HT-29 (cell line): ENCODE measurements at regions not wholly inside any gene's neighbourhood (a gene's known extent, or its start where the extent isn't known, plus 50 kb on each side); places are given as distances from the start of the nearest gene placed in this dataset.

Source experiments
- DNase-seq: peaks from one replicate; pipeline ENCODE4 v3.0.0-alpha.2; 2015; ENCODE audit warnings: low spot score

DNA sequence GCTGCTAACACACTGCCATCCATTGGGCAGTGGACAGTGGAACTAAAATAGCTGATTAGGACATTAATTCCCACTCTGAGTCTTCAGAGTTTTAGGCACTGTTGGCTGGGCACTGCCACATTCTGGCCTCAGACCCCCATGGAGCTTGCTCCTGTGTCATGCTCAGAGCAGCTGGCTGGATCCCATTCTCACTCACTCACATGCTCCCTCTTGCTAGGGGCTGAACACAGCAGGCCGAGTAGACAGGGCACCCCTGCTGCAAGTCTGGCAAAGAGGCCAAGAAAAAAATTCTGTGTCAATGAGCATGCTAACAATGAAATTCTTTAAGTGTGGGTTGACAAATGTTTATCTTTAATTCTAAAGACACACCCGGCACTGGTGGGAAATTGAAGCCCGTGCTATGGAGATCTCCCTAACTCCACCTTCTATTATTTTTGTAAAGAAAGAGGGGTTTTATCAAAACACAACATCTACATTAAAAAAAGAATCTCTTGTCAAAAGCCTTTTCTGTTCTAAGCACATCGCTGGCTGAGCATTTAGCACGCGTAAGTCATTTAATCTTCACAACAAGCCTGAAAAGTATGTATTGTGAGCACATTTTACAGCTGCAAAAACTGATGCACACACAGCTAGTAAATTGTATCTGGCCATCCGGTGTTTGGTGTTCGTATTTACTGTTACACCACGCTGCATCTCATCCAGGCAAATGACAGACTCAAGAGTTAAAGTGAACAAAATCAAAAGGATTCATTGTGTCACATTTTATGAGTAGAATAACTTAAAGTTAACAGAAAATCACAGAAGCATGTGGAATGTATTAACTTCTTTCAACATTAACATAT lies 362.1 kb downstream of the PLOD2 start:
- DNase-seq = no peak

GRCh38 chr3:145801696-145802095 lies 359.3 kb downstream of the PLOD2 start:
- DNase-seq = no peak

DNA sequence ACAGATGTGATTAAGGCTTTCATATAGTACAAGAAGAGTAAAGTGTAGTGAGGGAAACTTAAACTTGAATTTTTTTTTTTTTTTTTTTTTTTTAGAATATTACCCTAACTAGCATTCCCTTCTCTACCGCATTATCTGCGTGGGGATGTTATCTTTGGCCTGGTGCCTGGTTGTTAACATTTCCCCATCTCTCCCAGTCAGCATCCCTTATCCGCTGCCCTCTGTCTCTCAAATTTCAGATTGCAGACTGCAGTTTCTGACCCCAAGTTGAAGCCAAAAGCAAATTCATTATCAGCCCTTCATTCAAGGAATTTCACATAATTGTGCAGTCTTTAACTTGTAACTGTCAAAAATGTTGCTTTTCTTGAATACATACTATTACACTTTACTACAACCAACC lies 353.0 kb downstream of the PLOD2 start:
- peak; percentile 15 for DNase-seq

DNA sequence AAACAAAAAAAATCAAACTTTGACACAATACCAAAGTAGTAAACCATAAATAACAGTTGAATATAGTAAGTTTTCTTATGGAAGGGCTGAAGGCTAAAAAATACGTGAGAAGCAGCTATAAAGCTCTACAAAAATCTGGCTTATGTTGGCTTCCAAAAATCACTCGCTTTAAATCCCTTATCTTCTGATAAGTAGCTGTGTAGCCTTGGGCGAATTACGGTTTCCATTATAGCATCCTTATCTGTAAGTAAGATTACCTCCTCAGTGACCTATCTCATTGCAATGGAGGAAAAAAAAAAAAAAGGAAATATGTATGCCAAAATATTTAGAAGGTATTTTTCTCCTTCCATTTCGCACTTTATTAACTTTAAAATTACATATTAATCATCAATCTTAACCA lies 348.6 kb downstream of the PLOD2 start:
- no peak for DNase-seq

DNA sequence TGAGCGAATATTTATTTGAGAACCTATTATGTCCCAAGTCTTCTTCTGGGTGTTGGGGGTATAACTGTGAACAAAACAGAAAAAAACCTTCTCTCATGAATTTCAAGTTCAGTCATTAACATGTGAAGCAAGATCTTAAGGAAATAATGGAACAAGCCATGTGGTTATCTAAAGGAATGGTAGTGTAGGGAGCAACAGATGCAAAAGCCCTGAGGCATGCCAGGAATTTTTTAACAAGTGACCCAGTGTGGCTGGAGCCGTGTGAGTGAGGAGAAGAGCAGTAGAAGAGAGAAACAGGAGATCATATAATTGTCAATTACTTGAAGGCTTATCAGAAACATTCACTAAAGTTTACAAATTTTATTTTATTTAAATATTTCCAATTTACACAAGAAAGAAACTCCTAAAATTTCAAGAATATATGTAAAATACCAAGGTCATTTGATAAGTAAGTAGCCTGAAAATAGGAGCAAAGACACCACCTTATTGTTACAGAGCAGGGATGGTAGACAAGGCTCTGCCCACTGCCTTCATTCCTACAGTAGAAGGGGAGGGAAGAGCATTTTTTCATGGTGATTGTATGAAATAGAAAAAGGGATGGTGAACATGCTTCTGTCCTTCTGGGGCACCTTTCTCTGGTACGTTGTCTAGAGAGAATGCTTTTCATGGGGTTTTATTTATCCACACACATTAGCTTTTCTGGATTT lies 345.1 kb downstream of the PLOD2 start:
- no peak for DNase-seq

- no peak for DNase-seq
Measured at GRCh38 chr3:145817870-145818483, 343.0 kb downstream of the PLOD2 start.

- no peak for DNase-seq
Measured at GRCh38 chr3:145820170-145820569, 340.8 kb downstream of the PLOD2 start.

GRCh38 chr3:145842294-145842902 lies 318.6 kb downstream of the PLOD2 start:
- no peak for DNase-seq

GRCh38 chr3:145843561-145843960 lies 317.4 kb downstream of the PLOD2 start:
- no peak for DNase-seq

- no peak for DNase-seq
Measured at GRCh38 chr3:145849115-145849514, 311.9 kb downstream of the PLOD2 start.

DNA sequence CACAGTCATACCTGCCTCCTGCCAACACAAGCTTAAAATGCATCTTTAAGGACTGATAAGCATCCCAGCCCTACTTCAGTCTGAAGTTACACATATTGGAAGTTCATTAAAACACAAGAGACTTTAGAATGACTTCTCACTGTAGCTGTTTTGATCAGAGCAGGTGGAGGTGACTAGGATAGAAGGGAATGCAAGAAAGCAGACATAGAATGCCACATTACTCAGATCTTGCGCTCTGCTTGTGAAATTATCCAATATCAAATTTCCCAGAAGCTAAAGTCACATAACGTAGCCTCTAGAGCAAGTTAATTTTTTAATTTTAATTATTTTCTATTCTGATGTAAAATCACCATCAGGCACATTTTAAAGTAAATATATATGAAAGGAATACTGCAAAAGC lies 306.5 kb downstream of the PLOD2 start:
- DNase-seq = no peak

DNA sequence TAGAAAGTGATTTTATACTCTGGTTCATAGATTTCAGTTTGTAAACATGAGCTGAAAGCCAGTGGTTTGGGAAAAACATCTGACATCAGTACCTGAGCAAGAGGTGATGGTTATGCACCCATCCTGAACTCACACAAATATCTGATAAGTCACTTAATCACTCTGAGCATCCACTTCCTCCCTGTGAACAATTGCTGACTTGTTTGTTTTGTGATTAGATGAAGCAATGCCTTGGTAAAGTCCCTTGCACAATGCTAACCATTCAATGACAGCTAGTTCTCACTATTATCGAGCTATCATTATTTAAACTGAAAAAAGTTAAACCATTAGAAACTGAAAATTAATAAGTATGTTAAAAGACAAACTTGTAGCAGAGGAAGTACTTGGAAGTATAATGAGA lies 303.0 kb downstream of the PLOD2 start:
- peak; percentile 21 for DNase-seq

- DNase-seq = no peak
Measured at GRCh38 chr3:145864336-145864735, 296.6 kb downstream of the PLOD2 start.

- no peak for DNase-seq
Measured at GRCh38 chr3:145865399-145866018, 295.5 kb downstream of the PLOD2 start.

GRCh38 chr3:145869958-145870357 lies 291.0 kb downstream of the PLOD2 start:
- no peak for DNase-seq

DNA sequence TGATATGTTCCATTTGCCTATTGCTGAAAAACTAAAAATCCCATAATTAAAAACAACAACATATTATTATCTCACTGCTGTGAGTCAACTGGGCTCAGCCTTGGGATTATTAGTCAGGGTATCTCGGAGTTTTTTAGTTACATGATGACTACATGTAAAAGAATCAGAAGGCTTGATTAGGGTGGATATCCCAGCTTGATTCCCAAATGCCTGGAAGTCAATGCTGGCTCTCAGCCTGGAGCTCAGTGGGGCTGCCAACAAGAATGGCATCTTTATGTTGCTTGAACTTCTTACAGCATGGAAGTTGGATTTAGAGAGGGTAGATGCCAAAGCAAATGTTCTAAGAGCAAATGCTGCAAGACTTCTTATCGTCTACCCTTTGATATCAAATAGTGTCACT lies 278.5 kb downstream of the PLOD2 start:
- no peak for DNase-seq

DNA sequence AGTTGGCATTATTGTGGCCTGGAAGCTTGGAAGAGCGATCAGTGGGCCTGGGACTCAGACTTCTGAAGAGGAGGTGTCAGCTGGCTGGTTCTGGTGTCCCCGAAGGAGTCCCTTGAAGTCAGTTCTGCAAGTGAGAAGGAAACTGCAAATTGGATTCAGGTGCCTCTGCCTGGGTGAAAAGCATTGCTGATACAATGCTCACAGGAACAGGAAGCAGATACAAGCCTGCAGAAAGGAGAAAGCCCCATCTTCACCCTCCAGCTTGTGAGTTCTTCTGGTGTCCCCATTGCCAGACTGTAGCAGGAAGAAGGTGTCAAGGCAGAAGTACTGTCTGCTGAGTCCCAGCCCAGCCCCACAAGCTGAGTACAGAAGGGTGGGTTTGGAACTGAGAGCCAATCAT lies 271.3 kb downstream of the PLOD2 start:
- no peak for DNase-seq

DNA sequence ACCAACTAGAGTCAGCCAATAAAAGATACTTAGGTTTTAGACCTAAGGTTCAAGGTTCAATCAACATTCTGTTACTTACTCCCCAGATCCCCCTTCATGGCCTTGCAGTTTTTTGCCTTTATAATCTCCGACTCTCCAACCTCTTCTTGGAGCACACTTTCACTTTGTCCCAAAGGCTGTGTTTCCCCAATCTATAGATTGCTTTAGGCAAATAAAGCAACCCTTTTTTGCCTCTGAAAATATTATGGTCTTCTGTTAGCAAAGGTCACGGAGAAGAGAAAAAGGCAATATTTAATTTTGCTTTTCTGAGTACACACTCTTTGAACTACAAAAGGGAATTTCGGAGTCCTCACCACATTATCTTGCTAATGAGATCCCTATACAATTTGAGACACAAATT lies 268.1 kb downstream of the PLOD2 start:
- DNase-seq = no peak

DNA sequence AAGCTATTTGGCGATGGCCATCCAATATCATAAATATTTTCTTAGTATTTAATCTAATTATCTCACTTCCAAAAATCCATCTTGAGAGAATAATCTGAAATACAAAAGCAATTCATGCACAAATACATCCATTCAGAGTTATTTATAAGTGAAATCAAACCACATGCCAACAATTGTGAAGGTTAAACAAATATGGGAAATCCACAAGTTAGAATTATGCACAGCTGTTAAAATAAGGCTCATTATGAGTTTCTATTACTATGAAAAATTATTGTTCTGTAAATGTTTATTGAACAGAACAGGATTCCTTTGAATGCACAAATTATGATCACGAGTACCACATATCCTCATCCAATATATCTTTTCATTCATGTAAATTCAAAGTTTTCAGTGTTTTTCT lies 267.7 kb downstream of the PLOD2 start:
- DNase-seq = no peak

DNA sequence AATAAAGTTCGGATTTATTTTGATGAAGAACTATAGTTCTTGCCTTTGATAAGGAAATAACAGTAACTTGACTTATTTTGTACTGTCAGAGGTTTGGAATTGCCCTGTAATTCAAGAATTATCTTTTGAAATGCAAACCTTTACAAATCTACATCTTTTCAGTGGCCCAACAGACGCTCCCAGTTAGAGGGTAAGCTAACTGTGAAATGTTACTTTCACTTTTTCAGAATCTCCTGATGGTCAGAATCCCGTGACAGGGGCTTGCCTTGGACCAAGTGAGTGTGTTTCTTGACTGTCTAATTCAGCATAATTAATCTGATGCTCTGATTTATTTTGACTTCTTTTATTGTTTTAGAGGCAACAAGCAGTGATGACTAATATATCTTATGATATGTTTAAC lies 262.5 kb downstream of the PLOD2 start:
- no peak for DNase-seq

GRCh38 chr3:145899241-145899640 lies 261.7 kb downstream of the PLOD2 start:
- no peak for DNase-seq
